Astrocyte of the cerebellum (primary cell): ENCODE measurements at regions not wholly inside any gene's neighbourhood (a gene's known extent, or its start where the extent isn't known, plus 50 kb on each side); places are given as distances from the start of the nearest gene placed in this dataset.

Experiments
- DNase-seq: peaks from one replicate; pipeline ENCODE4 v3.0.0-alpha.2; 2011; ENCODE audit warnings: low read depth
- H3K4me3 ChIP-seq: 2 replicates; pipeline ENCODE4 v1.5.1; 2011; ENCODE audit warnings: mild to moderate bottlenecking, low read depth, low read length, moderate library complexity
- CTCF ChIP-seq: IDR thresholded peaks from 2 replicates; pipeline ENCODE4 v1.5.1; 2012; ENCODE audit warnings: low read length, low read depth, moderate library complexity, mild to moderate bottlenecking; ENCODE audit errors: missing control alignments
- in situ Hi-C: cut with HindIII; loops from 2 replicates; pipeline ENCODE4 v1.10.0; 2017; ENCODE audit warnings: low sequenced_read_pairs

- TF ChIP-seq CTCF = no peak
- no peak for DNase-seq
- in situ Hi-C loops = no loop called here
- no peak overlapping the region for H3K4me3 ChIP-seq
These were observed 186.7 kb downstream of the USP46 start for GRCh38 chr4:52472444-52472843.

GRCh38 chr4:52477191-52477780 is 181.8 kb downstream of the USP46 start:
- TF ChIP-seq CTCF = no peak
- in situ Hi-C loops = no loop called here
- H3K4me3 ChIP-seq = no peak overlapping the region
- no peak for DNase-seq

- no peak overlapping the region for H3K4me3 ChIP-seq
- in situ Hi-C loops = no loop called here
- TF ChIP-seq CTCF = no peak
- no peak for DNase-seq
These were observed 175.8 kb downstream of the USP46 start for GRCh38 chr4:52483186-52483890.

- no peak overlapping the region for H3K4me3 ChIP-seq
- DNase-seq = no peak
- in situ Hi-C loops = no loop called here
- no peak for TF ChIP-seq CTCF
These were observed 151.3 kb downstream of the USP46 start for GRCh38 chr4:52507774-52508173.

- in situ Hi-C loops = no loop called here
- no peak overlapping the region for H3K4me3 ChIP-seq
- DNase-seq = no peak
- TF ChIP-seq CTCF = no peak
These were observed 148.0 kb downstream of the USP46 start for GRCh38 chr4:52510939-52511565.

- DNase-seq = no peak
- in situ Hi-C loops = no loop called here
- no peak overlapping the region for H3K4me3 ChIP-seq
- TF ChIP-seq CTCF = no peak
These were observed 147.3 kb downstream of the USP46 start for GRCh38 chr4:52511825-52512224.
